NCI-H446 (cell line): ENCODE measurements at regions not wholly inside any gene's neighbourhood (a gene's known extent, or its start where the extent isn't known, plus 50 kb on each side); places are given as distances from the start of the nearest gene placed in this dataset.

ENCODE experiments used
- DNase-seq, 2 experiments: peaks; one replicate each; lab custom pipeline; 2025; lab: John Stamatoyannopoulos, UW

- DNase-seq: no peak
Measured at GRCh38 chr1:177847843-177848242, 122.0 kb downstream of the SEC16B start.

- DNase-seq: no peak
Measured at GRCh38 chr1:177838907-177839485, 130.9 kb downstream of the SEC16B start.

- DNase-seq: no peak
Measured at GRCh38 chr1:177833631-177834030, 136.2 kb downstream of the SEC16B start.

- no peak for DNase-seq
Measured at GRCh38 chr1:177830531-177831135, 139.2 kb downstream of the SEC16B start.

- DNase-seq: no peak
Measured at GRCh38 chr1:177825276-177825901, 144.5 kb downstream of the SEC16B start.

- DNase-seq: no peak
Measured at GRCh38 chr1:177824508-177824982, 145.3 kb downstream of the SEC16B start.

GRCh38 chr1:177820213-177820612, 149.6 kb downstream of the SEC16B start:
- DNase-seq: no peak

- DNase-seq: no peak
Measured at GRCh38 chr1:177817937-177818875, 151.7 kb downstream of the SEC16B start.

- no peak for DNase-seq
Measured at GRCh38 chr1:177812650-177813049, 157.2 kb downstream of the SEC16B start.

- DNase-seq: no peak
Measured at GRCh38 chr1:177812144-177812543, 157.7 kb downstream of the SEC16B start.

GRCh38 chr1:177811429-177811828, 158.4 kb downstream of the SEC16B start:
- no peak for DNase-seq

- DNase-seq: no peak
Measured at GRCh38 chr1:177809819-177810218, 160.0 kb downstream of the SEC16B start.

GRCh38 chr1:177802304-177802703, 167.6 kb downstream of the SEC16B start:
- DNase-seq: no peak

GRCh38 chr1:177801790-177802189, 168.1 kb downstream of the SEC16B start:
- DNase-seq: no peak

GRCh38 chr1:177800400-177801088, 169.3 kb downstream of the SEC16B start:
- no peak for DNase-seq

- DNase-seq: no peak
Measured at GRCh38 chr1:177799746-177800145, 170.1 kb downstream of the SEC16B start.

- DNase-seq: no peak
Measured at GRCh38 chr1:177798614-177799013, 171.2 kb downstream of the SEC16B start.

- no peak for DNase-seq
Measured at GRCh38 chr1:177796561-177796960, 173.3 kb downstream of the SEC16B start.

- no peak for DNase-seq
Measured at GRCh38 chr1:177794376-177794991, 175.4 kb downstream of the SEC16B start.

- DNase-seq: no peak
Measured at GRCh38 chr1:177793900-177794299, 176.0 kb downstream of the SEC16B start.

- DNase-seq: no peak
Measured at GRCh38 chr1:177790566-177790965, 179.3 kb downstream of the SEC16B start.
